WI38 (cell line): ENCODE measurements at regions not wholly inside any gene's neighbourhood (a gene's known extent, or its start where the extent isn't known, plus 50 kb on each side); places are given as distances from the start of the nearest gene placed in this dataset.

Source experiments
- H3K4me3 ChIP-seq: 2 replicates; pipeline ENCODE4 v1.5.1; 2011; ENCODE audit warnings: low read depth, mild to moderate bottlenecking, control low read depth, low read length
- CTCF ChIP-seq: IDR thresholded peaks from 2 replicates; pipeline ENCODE4 v1.5.1; 2012; ENCODE audit warnings: low read depth, mild to moderate bottlenecking, control low read depth, low read length

- H3K4me3 ChIP-seq: no peak overlapping the region
- no peak for TF ChIP-seq CTCF
These were observed 621.9 kb downstream of the LRRIQ3 start for GRCh38 chr1:73576083-73576482.

- H3K4me3 ChIP-seq: no peak overlapping the region
- no peak for TF ChIP-seq CTCF
These were observed 633.7 kb downstream of the LRRIQ3 start for GRCh38 chr1:73564294-73564693.

GRCh38 chr1:73556270-73556669, 641.7 kb downstream of the LRRIQ3 start:
- H3K4me3 ChIP-seq: no peak overlapping the region

GRCh38 chr1:73537400-73537799, 660.6 kb downstream of the LRRIQ3 start:
- no peak for TF ChIP-seq CTCF
- no peak overlapping the region for H3K4me3 ChIP-seq

More at GRCh38 chr1:73556270-73556669, 641.7 kb downstream of the LRRIQ3 start:
- no peak for TF ChIP-seq CTCF

- TF ChIP-seq CTCF: no peak
These were observed 680.3 kb downstream of the LRRIQ3 start for GRCh38 chr1:73517603-73518191.

GRCh38 chr1:73516451-73516850, 681.5 kb downstream of the LRRIQ3 start:
- H3K4me3 ChIP-seq: no peak overlapping the region
- no peak for TF ChIP-seq CTCF

More at GRCh38 chr1:73517603-73518191, 680.3 kb downstream of the LRRIQ3 start:
- no peak overlapping the region for H3K4me3 ChIP-seq

GRCh38 chr1:73511038-73511437, 686.9 kb downstream of the LRRIQ3 start:
- H3K4me3 ChIP-seq: no peak overlapping the region
- TF ChIP-seq CTCF: no peak
